ENCODE measurements at regions not wholly inside any gene's neighbourhood (a gene's known extent, or its start where the extent isn't known, plus 50 kb on each side); places are given as distances from the start of the nearest gene placed in this dataset.

DNA sequence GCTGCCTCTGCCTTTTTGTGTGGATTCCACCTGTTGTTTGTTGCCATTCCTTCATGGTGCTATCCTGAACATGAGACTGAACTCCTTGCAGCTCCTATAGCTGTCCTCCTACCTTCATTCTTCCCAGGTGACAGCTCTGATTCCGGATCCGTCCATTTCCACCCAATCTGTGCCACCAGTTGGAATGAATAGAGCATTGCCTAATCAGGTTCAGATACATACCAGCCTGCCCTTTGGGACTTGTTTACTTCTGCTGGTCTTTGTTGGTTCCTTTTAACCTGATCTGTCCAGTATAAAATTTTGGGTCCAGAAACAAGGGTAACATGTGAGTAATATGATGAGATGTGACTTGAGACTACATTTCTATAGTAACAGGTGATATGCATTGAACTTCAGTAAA, 136.3 kb upstream of the IGF1 start:
- no peak for TF ChIP-seq ZFX (IDR thresholded peaks at IDR 0.05; ENCODE audit: borderline replicate concordance)
- TF ChIP-seq, protein P1, sequence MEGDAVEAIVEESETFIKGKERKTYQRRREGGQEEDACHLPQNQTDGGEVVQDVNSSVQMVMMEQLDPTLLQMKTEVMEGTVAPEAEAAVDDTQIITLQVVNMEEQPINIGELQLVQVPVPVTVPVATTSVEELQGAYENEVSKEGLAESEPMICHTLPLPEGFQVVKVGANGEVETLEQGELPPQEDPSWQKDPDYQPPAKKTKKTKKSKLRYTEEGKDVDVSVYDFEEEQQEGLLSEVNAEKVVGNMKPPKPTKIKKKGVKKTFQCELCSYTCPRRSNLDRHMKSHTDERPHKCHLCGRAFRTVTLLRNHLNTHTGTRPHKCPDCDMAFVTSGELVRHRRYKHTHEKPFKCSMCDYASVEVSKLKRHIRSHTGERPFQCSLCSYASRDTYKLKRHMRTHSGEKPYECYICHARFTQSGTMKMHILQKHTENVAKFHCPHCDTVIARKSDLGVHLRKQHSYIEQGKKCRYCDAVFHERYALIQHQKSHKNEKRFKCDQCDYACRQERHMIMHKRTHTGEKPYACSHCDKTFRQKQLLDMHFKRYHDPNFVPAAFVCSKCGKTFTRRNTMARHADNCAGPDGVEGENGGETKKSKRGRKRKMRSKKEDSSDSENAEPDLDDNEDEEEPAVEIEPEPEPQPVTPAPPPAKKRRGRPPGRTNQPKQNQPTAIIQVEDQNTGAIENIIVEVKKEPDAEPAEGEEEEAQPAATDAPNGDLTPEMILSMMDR (IDR thresholded peaks at IDR 0.05) = no peak
